ENCODE measurements at regions not wholly inside any gene's neighbourhood (a gene's known extent, or its start where the extent isn't known, plus 50 kb on each side); places are given as distances from the start of the nearest gene placed in this dataset.

DNA sequence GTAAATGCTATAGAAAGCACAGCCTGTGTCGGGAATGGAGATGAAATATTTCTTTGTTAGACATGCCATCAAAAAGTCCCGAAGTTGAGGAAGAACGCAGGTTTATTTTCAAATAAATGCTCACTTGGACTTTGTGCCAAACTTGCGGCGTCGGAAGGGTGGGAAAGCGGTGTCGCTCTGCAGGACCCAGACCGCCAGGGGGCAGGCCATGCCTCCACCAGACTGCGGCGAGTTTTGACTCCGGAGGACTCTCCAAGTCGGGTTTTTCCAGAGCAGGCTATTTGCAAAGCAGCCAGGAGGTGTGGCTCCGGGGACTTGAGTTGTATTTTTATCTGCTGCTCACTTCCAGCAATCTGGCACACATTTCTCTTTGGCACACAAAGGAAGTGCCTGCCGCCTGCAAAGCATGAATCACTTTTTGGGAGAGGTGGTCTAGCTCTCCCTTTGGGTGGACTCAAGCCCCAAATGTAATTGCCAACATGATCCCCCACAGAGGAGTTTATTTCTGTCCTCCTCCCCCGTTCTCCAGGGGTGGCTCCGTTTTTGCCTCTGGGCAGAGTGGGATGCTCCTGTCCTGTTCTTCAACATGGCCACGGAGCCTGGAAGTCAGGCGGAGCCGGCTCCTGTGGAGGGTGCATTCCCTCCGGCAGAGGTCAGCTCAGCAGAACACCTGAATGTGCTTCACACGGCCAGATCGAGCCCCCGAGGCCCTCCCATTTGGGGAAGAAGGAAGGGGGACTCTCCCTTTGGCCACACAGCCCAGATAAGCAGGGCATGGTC, 82.3 kb upstream of the GPR26 start:
- peak in 2 of 3 donors; percentile 49 to 64 for DNase-seq (ENCODE audit: low read depth in 2 of 3, low spot score in 2 of 3)

DNA sequence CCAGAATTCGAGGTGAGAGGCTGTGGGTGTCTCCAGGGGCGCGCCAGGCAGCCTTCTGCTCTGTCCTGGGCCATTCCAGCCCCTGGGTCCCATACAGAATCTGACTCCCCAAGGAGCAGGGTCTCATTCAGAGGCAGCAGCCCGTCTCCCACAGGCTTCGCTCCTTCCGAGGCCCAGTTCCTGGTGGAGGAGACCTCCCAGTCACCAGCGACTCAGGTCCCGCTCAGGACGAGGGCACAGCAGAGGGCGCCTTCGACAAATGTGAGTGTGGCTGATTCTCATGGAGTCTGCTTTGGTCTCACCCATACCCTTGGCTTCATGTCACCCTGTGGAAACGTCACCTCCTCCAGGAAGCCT, 81.8 kb upstream of the GPR26 start:
- no peak for DNase-seq (ENCODE audit: low read depth in 2 of 3, low spot score in 2 of 3)

DNA sequence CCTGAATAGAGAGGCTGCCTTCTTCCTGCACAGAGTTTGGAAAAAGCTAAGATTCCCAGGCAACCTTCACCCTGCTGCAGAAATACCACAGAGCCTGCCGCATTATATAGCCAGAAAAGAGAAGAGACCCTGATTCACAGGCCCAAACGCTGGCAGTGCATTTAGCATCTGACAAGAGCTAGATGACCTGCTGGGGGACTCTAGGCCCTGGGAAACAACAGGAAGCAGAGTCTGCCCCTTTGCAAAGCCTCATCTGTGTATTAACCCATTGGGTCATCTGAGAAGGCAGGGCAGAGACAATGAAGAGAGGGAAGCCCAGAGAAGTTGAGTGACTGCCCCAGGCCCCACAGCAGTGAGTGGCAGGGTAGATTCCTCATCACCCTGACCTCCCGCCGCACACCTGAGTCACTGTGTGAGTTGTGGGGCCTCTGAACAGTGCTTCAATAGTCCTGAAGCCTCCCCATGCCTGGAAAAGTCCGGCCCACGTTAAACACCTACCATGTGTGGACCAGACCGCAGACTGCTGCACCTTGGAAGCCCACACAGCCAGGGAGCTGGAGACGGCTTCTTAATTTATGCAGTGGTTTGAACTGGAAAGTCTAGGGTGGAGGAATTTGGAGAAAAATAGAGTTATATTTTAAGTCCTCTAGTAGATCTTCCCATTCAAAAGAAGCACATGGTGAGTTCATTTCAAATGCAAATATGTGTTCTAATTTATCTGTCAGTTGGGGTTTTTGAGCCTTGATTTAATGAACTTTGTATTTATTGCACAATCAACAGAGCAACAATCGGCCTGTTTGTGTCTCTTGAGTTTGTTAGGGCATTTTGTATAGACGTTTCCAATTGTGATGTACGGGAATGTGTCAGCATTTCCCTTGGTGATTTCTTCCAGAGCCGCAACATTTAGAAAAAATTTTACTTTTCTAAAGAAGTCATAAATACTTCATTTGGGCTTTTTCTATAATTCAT, 80.4 kb upstream of the GPR26 start:
- DNase-seq (ENCODE audit: low read depth in 2 of 3, low spot score in 2 of 3): no peak

DNA sequence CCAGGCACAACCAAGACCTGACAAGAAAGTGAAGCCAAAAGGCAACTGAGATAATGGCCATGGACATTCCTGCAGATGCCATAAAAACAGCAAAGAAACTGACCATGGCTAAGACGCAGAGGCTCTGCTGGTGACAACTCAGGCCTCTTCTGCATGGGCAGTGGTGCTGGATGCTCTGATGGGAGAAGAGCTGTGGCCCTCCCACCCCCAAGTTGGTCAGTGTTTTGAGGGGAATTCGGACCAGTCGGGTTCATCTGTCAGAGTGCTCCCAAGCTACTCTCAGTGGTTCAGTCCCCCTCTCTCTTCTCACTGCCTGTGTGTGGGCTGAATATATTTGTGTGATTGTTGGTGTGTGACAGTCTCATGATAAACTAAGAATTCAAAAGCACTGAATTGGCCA, 79.0 kb upstream of the GPR26 start:
- DNase-seq (ENCODE audit: low read depth in 2 of 3, low spot score in 2 of 3): no peak

DNA sequence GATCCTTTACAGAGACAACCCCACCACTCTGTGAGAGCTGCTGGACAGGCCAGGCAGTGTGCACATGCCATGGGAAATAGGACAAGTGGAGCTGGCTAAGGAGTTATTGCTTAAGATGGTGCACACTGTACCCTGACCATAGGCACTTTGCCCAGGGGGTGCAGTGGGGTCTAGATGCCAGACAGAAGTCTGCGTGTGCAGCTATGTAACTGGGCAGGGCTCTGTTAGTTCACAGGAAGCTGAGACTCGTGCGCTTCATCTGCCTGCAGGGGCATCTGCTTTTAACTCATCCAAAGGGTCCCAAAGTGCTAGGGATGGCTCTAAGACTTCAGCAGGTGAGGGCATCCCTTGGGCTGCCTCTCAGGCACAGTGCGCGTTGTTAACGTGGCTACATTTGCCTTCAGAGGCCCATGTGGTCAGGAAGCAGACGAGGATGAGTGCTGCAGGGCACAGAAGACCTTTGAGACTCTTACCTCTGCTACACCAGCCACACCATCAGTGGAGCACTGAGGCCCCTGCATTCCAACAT, 77.7 kb upstream of the GPR26 start:
- no peak for DNase-seq (ENCODE audit: low read depth in 2 of 3, low spot score in 2 of 3)

DNA sequence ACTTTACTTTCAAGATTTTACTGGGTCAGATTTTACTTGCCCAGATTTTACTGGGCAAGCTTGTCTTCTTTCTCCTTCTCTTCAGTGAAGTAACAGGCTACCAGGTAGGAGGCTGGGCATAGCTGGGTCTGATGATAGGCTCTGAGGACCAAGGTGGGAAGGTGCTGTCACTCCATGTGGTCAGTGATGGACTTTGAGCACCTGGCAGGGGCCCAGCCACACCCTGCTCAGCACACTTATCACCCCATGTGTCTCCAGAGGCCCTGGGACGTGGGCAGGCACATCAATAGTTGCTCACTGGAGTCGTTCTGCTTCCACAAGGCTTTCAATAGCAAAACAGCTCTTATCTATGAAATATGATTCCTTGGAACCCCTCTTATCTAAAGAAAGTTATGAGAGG, 70.5 kb upstream of the GPR26 start:
- no peak for DNase-seq (ENCODE audit: low read depth in 2 of 3, low spot score in 2 of 3)

DNA sequence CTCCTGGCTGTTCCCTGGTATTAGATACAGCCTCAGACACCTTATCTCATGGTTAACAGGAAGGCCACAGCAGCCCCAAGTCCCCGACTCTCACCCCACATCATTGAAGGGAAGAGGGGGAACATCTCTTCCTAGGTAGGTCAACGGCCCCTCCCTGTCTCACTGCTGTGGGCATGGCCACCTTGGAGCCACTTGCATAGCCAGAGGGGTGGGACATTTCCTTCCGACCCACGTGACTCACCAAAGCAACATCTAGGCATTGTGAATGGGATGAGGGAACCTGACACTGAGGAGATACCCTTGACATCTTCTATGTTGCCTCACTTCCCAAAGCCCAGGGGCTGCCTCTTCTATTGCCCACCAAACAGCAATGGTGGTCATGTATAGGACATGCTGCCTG, 68.5 kb upstream of the GPR26 start:
- DNase-seq (ENCODE audit: low read depth in 2 of 3, low spot score in 2 of 3): no peak

DNA sequence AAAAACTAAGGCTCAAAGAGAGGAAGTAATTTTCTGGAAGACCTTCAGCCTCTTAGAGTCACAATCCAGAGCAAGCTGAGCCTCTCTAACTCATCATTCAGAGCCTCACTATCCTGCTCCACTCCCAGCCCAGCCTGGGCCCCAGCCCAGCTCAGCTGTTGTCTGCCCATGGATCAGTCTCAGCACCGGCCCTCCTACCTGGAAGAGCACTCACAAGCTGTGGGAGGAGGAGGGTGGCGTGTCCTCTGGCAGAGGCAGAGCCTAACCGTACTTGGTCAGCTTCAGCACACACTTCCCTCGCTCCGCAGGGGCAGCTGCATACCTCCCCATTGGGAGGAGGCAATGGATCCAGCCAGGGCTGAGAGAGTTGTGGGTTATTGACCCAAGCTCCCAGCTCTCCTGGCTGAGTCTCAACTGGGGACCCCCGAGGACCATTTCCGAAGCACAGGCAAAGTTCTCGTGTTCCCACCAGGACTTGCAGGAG, 66.7 kb upstream of the GPR26 start:
- no peak for DNase-seq (ENCODE audit: low read depth in 2 of 3, low spot score in 2 of 3)

DNA sequence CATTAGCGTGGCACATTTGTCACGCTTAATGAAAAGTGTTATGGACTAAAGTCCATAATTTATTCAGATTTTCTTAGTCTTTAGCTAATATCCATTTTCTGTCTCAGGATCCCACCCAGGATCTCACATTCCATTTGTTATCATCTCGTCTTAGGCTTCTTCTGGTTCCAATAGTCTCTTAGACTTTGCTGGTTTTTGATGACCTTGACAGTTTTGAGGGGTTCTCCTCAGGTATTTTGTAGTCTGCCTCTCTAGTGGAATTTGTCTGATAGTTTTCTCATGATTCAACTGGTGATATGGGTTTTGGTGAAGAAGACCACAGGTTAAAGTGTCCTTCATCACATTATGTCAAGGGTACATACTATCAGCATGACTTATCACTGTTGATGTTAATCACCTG, 66.0 kb upstream of the GPR26 start:
- no peak for DNase-seq (ENCODE audit: low read depth in 2 of 3, low spot score in 2 of 3)

DNA sequence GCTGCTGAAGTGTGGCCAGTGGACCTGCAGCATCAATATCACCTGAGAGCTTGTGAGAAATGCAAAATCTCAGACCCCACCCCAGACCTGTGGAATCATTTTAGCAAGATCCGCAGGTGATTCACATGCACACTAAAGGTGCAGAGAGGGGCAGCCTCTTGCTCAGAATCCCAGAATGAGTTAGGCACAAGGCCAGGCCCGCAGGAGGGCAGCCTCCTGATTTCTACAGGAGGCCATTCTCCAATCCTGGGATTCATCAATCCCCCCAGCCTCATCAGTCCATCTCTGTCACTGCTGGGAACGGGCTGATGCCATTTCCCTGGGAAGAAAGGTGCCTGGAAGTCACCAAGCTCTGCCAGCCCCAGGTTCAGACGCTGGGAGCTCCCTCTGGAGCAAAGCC, 63.0 kb upstream of the GPR26 start:
- DNase-seq (ENCODE audit: low read depth in 2 of 3, low spot score in 2 of 3): no peak

DNA sequence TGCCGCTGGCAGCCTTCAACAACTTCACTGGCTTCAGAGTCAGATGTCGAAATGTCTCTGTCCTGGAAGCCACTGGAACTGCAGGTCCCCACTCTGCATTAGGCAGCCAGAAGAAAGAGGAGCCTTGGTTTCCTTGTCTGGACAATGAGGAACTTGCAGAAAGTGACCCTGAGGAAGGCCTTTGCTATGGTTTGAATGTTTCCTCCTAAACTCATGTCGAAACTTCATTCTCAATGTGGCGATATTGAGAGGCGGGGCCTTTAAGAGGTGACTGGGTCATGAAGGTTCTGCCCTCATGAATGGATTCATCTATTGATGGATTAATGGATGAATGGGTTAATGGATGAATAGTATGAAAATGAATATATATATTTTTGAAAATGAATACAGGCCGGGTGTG, 61.6 kb upstream of the GPR26 start:
- DNase-seq (ENCODE audit: low read depth in 2 of 3, low spot score in 2 of 3): no peak

DNA sequence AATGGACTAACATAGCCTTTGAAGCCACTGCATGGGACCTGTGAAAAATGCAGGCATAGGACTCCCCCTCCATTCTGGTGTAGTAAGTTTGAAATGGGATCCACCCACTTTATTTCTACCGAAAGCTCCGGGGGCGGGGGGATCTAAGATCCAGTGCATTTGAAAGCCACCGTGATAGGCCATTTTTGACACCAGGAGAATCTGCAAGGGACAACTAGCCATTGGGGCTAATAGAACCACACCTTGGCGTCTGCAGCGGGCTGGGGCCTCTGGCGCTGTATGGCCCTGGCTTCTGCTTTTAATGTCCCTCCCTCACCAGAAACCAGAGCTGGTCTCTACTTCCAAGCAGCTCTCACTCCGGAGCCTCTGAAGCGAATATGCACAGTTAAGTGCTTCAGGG, 60.1 kb upstream of the GPR26 start:
- no peak for DNase-seq (ENCODE audit: low read depth in 2 of 3, low spot score in 2 of 3)

DNA sequence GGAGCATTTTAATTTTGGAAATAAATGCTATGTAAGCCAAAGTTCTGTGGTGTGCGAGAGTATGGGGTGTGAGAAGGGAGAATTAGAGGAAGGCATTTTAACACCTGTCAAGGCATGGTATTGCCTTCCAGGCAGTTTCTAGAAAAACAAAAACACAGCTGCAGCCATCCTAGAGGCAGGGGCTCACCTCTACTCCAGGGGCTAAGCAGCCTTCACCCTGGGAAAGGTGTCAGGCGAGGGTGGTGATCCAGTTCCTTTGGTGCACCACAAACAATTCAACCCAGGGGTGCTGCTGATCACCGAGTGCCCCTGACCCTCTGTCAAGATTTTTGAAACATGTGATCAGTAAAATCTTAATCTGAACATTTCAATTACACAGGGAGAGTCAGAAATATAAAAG, 59.2 kb upstream of the GPR26 start:
- DNase-seq (ENCODE audit: low read depth in 2 of 3, low spot score in 2 of 3): no peak

DNA sequence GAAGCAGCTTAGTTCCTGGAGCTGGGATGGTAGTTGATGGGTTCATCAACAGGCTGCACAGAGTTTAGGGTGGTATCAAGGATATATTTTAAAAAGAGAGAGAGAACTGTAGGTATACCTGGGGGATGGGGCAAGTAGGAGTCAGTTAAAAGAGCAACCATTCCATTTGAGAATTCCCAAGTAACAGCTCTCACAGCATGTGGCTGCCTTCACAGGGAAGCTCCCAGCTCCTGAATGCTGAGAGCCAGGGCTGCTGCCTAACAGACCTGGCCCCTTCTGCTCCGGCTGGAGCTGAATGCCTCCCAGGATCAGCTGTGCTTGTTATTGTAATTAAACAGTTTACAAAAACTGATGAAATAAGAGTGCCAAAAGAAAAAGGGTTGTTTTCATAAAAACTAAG, 58.8 kb upstream of the GPR26 start:
- no peak for DNase-seq (ENCODE audit: low read depth in 2 of 3, low spot score in 2 of 3)

DNA sequence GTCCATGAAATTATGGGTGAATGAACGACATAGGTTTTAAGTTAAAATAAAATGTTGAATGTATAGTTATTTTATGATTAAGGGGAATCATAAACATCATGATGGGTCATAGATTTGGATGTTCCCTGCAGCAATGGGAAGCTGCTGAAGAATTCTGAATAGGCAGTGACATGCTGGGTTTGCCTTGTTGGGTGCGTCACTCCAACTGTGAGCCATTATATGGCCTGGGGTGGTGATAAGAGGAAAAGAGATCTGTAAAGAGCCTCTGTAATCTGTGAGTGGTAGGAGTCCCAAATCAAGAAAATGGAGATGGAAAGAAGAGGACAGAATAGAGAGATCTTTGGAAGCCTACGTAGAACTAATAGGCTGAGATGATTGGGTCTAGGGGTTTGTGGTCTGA, 58.1 kb upstream of the GPR26 start:
- DNase-seq (ENCODE audit: low read depth in 2 of 3, low spot score in 2 of 3): no peak

DNA sequence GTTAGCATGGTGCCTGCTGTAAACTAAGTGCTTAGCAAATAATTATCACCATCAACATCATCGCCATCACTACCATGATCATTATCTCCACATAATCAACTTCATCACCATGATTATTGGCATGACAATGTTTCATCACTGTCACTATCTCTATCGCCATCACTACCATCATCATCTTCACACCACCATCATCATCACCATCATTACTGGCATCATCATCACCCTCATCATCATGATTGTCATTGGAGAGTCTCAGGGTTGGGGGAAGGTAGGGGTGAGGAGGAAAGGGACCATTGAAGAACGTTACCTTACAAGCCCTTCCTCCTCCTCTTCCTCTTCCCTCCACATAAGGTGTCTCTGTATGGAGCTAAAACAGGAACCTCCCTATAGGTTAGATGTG, 54.9 kb upstream of the GPR26 start:
- DNase-seq (ENCODE audit: low read depth in 2 of 3, low spot score in 2 of 3): no peak

DNA sequence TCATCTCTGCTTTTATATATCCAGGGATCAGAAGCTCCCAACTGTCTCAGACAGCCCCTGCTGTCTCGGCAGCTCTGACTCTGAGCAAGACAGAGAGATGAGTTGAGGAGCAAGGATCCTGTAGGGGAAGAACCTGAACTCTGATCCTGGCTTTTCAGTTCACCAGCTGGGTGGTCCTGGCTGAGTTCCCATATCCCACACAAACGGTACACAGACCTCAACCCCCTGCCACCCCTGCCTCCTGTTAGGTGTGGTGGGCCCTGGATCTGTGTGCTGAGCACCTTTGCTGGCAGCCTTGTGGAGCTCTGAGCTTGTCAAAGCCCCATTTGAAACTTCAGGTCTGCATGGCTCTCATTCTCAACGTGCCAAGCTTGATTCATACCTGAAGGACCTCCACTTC, 54.3 kb upstream of the GPR26 start:
- DNase-seq (ENCODE audit: low read depth in 2 of 3, low spot score in 2 of 3): no peak

DNA sequence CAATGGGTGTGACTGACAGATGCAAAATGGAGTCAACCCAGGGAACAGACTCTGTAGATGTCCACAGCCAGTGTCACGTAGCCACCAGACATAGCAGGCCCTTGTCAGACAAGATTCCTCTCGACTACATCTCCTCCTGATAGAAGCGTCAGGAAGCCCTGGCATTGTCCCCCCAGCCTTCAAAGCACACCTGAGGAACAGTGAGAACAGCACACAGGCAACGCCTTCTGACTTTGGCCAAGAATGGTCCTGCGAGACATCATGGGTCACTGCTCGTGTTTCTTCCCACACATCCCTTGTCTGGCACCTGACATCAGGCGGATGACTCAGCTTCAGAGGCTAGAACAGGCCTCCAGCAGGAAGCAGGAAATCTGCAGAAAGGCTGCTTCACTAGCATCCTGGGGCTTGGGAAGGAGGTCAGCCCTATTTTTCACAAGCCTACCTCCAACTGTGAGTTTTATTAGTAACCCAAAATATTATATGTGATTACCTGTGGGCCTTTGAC, 52.8 kb upstream of the GPR26 start:
- no peak for DNase-seq (ENCODE audit: low read depth in 2 of 3, low spot score in 2 of 3)

DNA sequence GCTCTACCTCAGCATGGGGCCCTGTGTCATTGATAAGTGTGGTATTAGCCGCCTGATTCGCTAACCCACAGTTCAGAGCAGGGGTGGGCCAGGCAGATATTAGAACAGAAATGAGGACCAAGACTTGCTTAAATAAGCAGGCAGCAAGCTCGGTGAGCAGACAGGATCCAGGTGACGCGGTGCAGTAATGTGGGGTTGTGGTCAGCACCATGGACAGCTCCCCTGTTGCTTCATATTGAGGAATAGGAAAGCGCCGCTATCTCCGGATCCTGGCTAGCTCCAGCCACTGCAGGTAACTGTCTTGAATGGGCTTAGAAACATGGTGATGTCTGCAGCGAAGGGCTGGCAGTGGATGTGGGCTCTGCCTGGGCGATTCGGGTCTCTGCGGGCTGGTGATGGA, 51.3 kb upstream of the GPR26 start:
- DNase-seq (ENCODE audit: low read depth in 2 of 3, low spot score in 2 of 3): peak in 2 of 3 donors; percentile 43 to 62
